BJ (cell line): ENCODE measurements at regions not wholly inside any gene's neighbourhood (a gene's known extent, or its start where the extent isn't known, plus 50 kb on each side); places are given as distances from the start of the nearest gene placed in this dataset.

Experiments
- CTCF ChIA-PET: fragments of 350-600 bp; formaldehyde crosslinking; extraction: SDS; loops from one replicate; lab custom pipeline; 2021; ENCODE audit warnings: antibody characterized with exemption, inconsistent platforms; lab: Yijun Ruan, JAX
- POLR2A ChIA-PET: fragments of 300-600 bp; sonication (Branson Sonifier 250); formaldehyde crosslinking; extraction: SDS; loops from one replicate; lab custom pipeline; 2021; ENCODE audit warnings: antibody characterized with exemption; lab: Charles Lee
- DNase-seq: peaks from one replicate; pipeline ENCODE4 v3.0.0-alpha.2; 2011; ENCODE audit warnings: low read depth
- H3K27me3 ChIP-seq: 2 replicates; pipeline ENCODE4 v1.6.0; 2011; ENCODE audit warnings: low read length; ENCODE audit not compliant: control insufficient read depth, insufficient read depth
- H3K36me3 ChIP-seq: 2 replicates; pipeline ENCODE4 v1.5.1; 2011; ENCODE audit warnings: low read length; ENCODE audit not compliant: control insufficient read depth, insufficient read depth
- H3K4me3 ChIP-seq: 2 replicates; pipeline ENCODE4 v1.5.1; 2011; ENCODE audit warnings: low read depth, mild to moderate bottlenecking, control low read depth, low read length
- CTCF ChIP-seq: IDR thresholded peaks from 2 replicates; pipeline ENCODE4 v1.5.1; 2011; ENCODE audit warnings: low read depth, mild to moderate bottlenecking, control low read depth, inconsistent platforms, low read length, moderate library complexity; ENCODE audit not compliant: insufficient read depth

GRCh38 chr3:116974702-116975101 lies 265.1 kb downstream of the TUSC7 start:
- no peaks in the 10 kb centered on the region for H3K27me3 ChIP-seq
- no peaks in the 10 kb centered on the region for H3K36me3 ChIP-seq
- no peak for TF ChIP-seq CTCF
- no peak for DNase-seq
- POLR2A ChIA-PET: no interaction called here
- CTCF ChIA-PET: no interaction called here
- no peak overlapping the region for H3K4me3 ChIP-seq

- POLR2A ChIA-PET: no interaction called here
- no peak for DNase-seq
- no peak for TF ChIP-seq CTCF
- H3K4me3 ChIP-seq: no peak overlapping the region
- CTCF ChIA-PET: no interaction called here
- H3K36me3 ChIP-seq: no peaks in the 10 kb centered on the region
- H3K27me3 ChIP-seq: no peaks in the 10 kb centered on the region
Observed at GRCh38 chr3:116977441-116977840, 267.9 kb downstream of the TUSC7 start.

- ChIA-PET CTCF (no interaction called here), POLR2A (no interaction called here)
- H3K4me3 ChIP-seq: no peak overlapping the region
- H3K36me3 ChIP-seq: no peaks in the 10 kb centered on the region
- no peak for TF ChIP-seq CTCF
- DNase-seq: no peak
- H3K27me3 ChIP-seq: no peaks in the 10 kb centered on the region
Observed at GRCh38 chr3:116980099-116980498, 270.5 kb downstream of the TUSC7 start.

GRCh38 chr3:116981089-116981488 lies 271.5 kb downstream of the TUSC7 start:
- ChIA-PET CTCF (no interaction called here), POLR2A (no interaction called here)
- no peak for TF ChIP-seq CTCF
- Histone ChIP-seq H3K36me3 (no peaks in the 10 kb centered on the region), H3K27me3 (no peaks in the 10 kb centered on the region), H3K4me3 (no peak overlapping the region)
- no peak for DNase-seq

- Histone ChIP-seq H3K36me3 (no peaks in the 10 kb centered on the region), H3K4me3 (no peak overlapping the region), H3K27me3 (no peaks in the 10 kb centered on the region)
- DNase-seq: no peak
- POLR2A ChIA-PET: no interaction called here
- no peak for TF ChIP-seq CTCF
- CTCF ChIA-PET: interaction anchor here (1.0 to 1.4 kb wide), 2 partner anchors 13 to 25 kb away, joined by 3 to 4 read pairs; no protein-coding TSS in a partner anchor
Observed at GRCh38 chr3:116984301-116984700, 274.7 kb downstream of the TUSC7 start.
